ENCODE measurements at regions not wholly inside any gene's neighbourhood (a gene's known extent, or its start where the extent isn't known, plus 50 kb on each side); places are given as distances from the start of the nearest gene placed in this dataset.

GRCh38 chr7:25574828-25575227 lies 346.5 kb upstream of the NPVF start:
- H3K4me1 ChIP-seq (ENCODE audit: control insufficient read depth in 2 of 3, insufficient read depth in 2 of 3, low read depth in 1 of 3, low read length in 3 of 3): no peaks in the 10 kb centered on the region
- no peaks in the 10 kb centered on the region for H3K9me3 ChIP-seq (ENCODE audit: control insufficient read depth in 2 of 3, insufficient read depth in 1 of 3, low read length in 3 of 3)
- no peak overlapping the region for H3K9ac ChIP-seq (ENCODE audit: low read length in 3 of 3)
- H3K4me3 ChIP-seq (ENCODE audit: low read length in 3 of 3): no peak overlapping the region
- TF ChIP-seq, protein P1, sequence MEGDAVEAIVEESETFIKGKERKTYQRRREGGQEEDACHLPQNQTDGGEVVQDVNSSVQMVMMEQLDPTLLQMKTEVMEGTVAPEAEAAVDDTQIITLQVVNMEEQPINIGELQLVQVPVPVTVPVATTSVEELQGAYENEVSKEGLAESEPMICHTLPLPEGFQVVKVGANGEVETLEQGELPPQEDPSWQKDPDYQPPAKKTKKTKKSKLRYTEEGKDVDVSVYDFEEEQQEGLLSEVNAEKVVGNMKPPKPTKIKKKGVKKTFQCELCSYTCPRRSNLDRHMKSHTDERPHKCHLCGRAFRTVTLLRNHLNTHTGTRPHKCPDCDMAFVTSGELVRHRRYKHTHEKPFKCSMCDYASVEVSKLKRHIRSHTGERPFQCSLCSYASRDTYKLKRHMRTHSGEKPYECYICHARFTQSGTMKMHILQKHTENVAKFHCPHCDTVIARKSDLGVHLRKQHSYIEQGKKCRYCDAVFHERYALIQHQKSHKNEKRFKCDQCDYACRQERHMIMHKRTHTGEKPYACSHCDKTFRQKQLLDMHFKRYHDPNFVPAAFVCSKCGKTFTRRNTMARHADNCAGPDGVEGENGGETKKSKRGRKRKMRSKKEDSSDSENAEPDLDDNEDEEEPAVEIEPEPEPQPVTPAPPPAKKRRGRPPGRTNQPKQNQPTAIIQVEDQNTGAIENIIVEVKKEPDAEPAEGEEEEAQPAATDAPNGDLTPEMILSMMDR (IDR thresholded peaks at IDR 0.05; ENCODE audit: borderline replicate concordance, extremely low read depth, insufficient read depth): no peak
- intact Hi-C loops (cut with DNase I): no loop called here
- no peak overlapping the region for H3K27ac ChIP-seq (ENCODE audit: low read depth in 2 of 2, low read length in 2 of 2)
- DNase-seq (no peak), FAIRE-seq (no peak)
- H3K27me3 ChIP-seq (ENCODE audit: control insufficient read depth, insufficient read depth, low read length): no peaks in the 10 kb centered on the region
- H3K36me3 ChIP-seq (ENCODE audit: control insufficient read depth in 2 of 3, insufficient read depth in 3 of 3, low read length in 3 of 3): no peaks in the 10 kb centered on the region

- H3K9ac ChIP-seq (ENCODE audit: low read length in 3 of 3): no peak overlapping the region
- no peaks in the 10 kb centered on the region for H3K4me1 ChIP-seq (ENCODE audit: control insufficient read depth in 2 of 3, insufficient read depth in 2 of 3, low read depth in 1 of 3, low read length in 3 of 3)
- no peaks in the 10 kb centered on the region for H3K36me3 ChIP-seq (ENCODE audit: control insufficient read depth in 2 of 3, insufficient read depth in 3 of 3, low read length in 3 of 3)
- no peak for DNase-seq
- H3K27me3 ChIP-seq (ENCODE audit: control insufficient read depth, insufficient read depth, low read length): no peaks in the 10 kb centered on the region
- intact Hi-C loops (cut with DNase I): no loop called here
- H3K9me3 ChIP-seq (ENCODE audit: control insufficient read depth in 2 of 3, insufficient read depth in 1 of 3, low read length in 3 of 3): no peaks in the 10 kb centered on the region
- TF ChIP-seq, protein P1 (IDR thresholded peaks at IDR 0.05; ENCODE audit: borderline replicate concordance, extremely low read depth, insufficient read depth): no peak
- no peak overlapping the region for H3K4me3 ChIP-seq (ENCODE audit: low read length in 3 of 3)
- no peak overlapping the region for H3K27ac ChIP-seq (ENCODE audit: low read depth in 2 of 2, low read length in 2 of 2)
- FAIRE-seq: no peak
Measured at GRCh38 chr7:25575634-25576033, 347.3 kb upstream of the NPVF start.

DNA sequence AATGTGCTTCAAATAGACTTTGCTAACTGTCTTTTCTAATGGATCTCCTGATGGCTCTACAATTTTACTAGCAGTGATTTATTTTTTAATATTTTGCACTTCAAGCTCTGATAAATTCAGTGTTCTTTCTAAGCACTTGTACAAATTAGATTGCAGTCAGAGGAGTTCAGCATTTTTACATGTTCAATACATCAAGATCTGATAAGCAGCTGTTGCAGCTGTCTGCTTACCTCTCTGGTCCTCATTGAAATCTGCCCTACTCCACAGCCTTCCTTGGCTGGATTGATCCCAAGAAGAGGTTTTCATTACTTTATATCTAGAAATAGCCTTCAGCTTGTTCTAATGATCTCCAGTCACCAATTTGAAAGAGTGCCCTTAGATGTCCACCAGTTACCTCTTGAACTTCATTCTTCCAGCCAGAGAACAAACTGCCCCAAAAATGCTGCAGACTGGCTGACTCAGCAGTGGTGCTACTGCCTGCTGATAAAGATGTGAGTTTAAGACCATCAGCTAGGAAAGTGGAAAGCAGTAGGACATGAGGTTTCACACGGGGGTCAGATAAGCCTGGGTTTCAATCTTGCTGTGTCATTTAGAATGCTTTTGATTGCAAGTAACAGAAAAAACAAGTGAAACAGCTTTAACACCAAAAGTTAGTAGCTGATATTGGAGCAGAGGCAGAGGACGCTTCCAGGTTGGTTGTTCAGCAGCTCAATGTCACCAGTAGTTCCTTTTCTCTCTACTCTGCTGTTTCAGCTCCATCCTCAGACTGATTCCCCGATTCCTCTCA lies 350.9 kb upstream of the NPVF start:
- no peaks in the 10 kb centered on the region for H3K27me3 ChIP-seq (ENCODE audit: control insufficient read depth, insufficient read depth, low read length)
- no peaks in the 10 kb centered on the region for H3K4me1 ChIP-seq (ENCODE audit: control insufficient read depth in 2 of 3, insufficient read depth in 2 of 3, low read depth in 1 of 3, low read length in 3 of 3)
- H3K36me3 ChIP-seq (ENCODE audit: control insufficient read depth in 2 of 3, insufficient read depth in 3 of 3, low read length in 3 of 3): no peaks in the 10 kb centered on the region
- H3K9ac ChIP-seq (ENCODE audit: low read length in 3 of 3): no peak overlapping the region
- TF ChIP-seq, protein P1 (IDR thresholded peaks at IDR 0.05; ENCODE audit: borderline replicate concordance, extremely low read depth, insufficient read depth): no peak
- intact Hi-C loops (cut with DNase I): no loop called here
- no peak overlapping the region for H3K4me3 ChIP-seq (ENCODE audit: low read length in 3 of 3)
- DNase-seq (no peak), FAIRE-seq (no peak)
- H3K9me3 ChIP-seq (ENCODE audit: control insufficient read depth in 2 of 3, insufficient read depth in 1 of 3, low read length in 3 of 3): no peaks in the 10 kb centered on the region
- no peak overlapping the region for H3K27ac ChIP-seq (ENCODE audit: low read depth in 2 of 2, low read length in 2 of 2)

GRCh38 chr7:25579778-25580075 lies 351.4 kb upstream of the NPVF start:
- intact Hi-C loops (cut with DNase I): no loop called here
- DNase-seq (no peak), FAIRE-seq (no peak)
- TF ChIP-seq, protein P1 (IDR thresholded peaks at IDR 0.05; ENCODE audit: borderline replicate concordance, extremely low read depth, insufficient read depth): no peak
- no peak overlapping the region for H3K4me3 ChIP-seq (ENCODE audit: low read length in 3 of 3)
- H3K27ac ChIP-seq (ENCODE audit: low read depth in 2 of 2, low read length in 2 of 2): no peak overlapping the region
- H3K9ac ChIP-seq (ENCODE audit: low read length in 3 of 3): no peak overlapping the region
- no peaks in the 10 kb centered on the region for H3K4me1 ChIP-seq (ENCODE audit: control insufficient read depth in 2 of 3, insufficient read depth in 2 of 3, low read depth in 1 of 3, low read length in 3 of 3)
- no peaks in the 10 kb centered on the region for H3K9me3 ChIP-seq (ENCODE audit: control insufficient read depth in 2 of 3, insufficient read depth in 1 of 3, low read length in 3 of 3)
- no peaks in the 10 kb centered on the region for H3K36me3 ChIP-seq (ENCODE audit: control insufficient read depth in 2 of 3, insufficient read depth in 3 of 3, low read length in 3 of 3)
- no peaks in the 10 kb centered on the region for H3K27me3 ChIP-seq (ENCODE audit: control insufficient read depth, insufficient read depth, low read length)

Data from kidney (tissue), 13 donors.